Cardiac fibroblast (primary cell): ENCODE measurements at regions not wholly inside any gene's neighbourhood (a gene's known extent, or its start where the extent isn't known, plus 50 kb on each side); places are given as distances from the start of the nearest gene placed in this dataset.
"Not testable (repeated sequence)": the region's sequence is repeated elsewhere in the genome, so short reads cannot be mapped to it uniquely, and the experiment has no call there.

Source experiments
- DNase-seq, 2 donors: peaks; one replicate each; pipeline versions ENCODE4 v3.0.0 to v3.0.0-alpha.2; 2010; ENCODE audit warnings: low read depth in 2 of 2
- H3K4me3 ChIP-seq, 2 donors: replicated peaks in 1 of 2; 1 replicate in 1 of 2; 2 replicates in 1 of 2; pipeline ENCODE4 v1.5.1; 2011; ENCODE audit warnings: low read depth in 2 of 2, low read length in 2 of 2, mild to moderate bottlenecking in 2 of 2, moderate library complexity in 1 of 2
- CTCF ChIP-seq: IDR thresholded peaks from one replicate; pipeline ENCODE4 v1.5.1; 2011; ENCODE audit warnings: low read depth, mild to moderate bottlenecking, low read length, inconsistent platforms

- no peak for TF ChIP-seq CTCF
- H3K4me3 ChIP-seq = no peak overlapping the region
- DNase-seq = no peak
Observed at GRCh38 chr17:31738488-31738887, 120.6 kb downstream of the COPRS start.

- TF ChIP-seq CTCF = no peak
Observed at GRCh38 chr17:31738067-31738466, 121.0 kb downstream of the COPRS start.

GRCh38 chr17:31736855-31737625 is 122.0 kb downstream of the COPRS start:
- H3K4me3 ChIP-seq = no peak overlapping the region
- no peak for DNase-seq
- TF ChIP-seq CTCF = no peak

More at GRCh38 chr17:31738067-31738466, 121.0 kb downstream of the COPRS start:
- DNase-seq = no peak
- no peak overlapping the region for H3K4me3 ChIP-seq

GRCh38 chr17:31733326-31733725 is 125.7 kb downstream of the COPRS start:
- no peak for TF ChIP-seq CTCF
- H3K4me3 ChIP-seq = no peak overlapping the region
- DNase-seq = no peak

- H3K4me3 ChIP-seq, DNase-seq: not testable (repeated sequence)
Observed at GRCh38 chr17:31731585-31732154, 127.4 kb downstream of the COPRS start.

GRCh38 chr17:31731118-31731517 is 127.9 kb downstream of the COPRS start:
- TF ChIP-seq CTCF = no peak
- DNase-seq = no peak
- no peak overlapping the region for H3K4me3 ChIP-seq

- H3K4me3 ChIP-seq = no peak overlapping the region
- TF ChIP-seq CTCF = no peak
- DNase-seq = peak in 1 of 2 donors; percentile 49
Observed at GRCh38 chr17:31726980-31727427, 132.0 kb downstream of the COPRS start.
